ENCODE measurements at regions not wholly inside any gene's neighbourhood (a gene's known extent, or its start where the extent isn't known, plus 50 kb on each side); places are given as distances from the start of the nearest gene placed in this dataset.
"Not testable (repeated sequence)": the region's sequence is repeated elsewhere in the genome, so short reads cannot be mapped to it uniquely, and the experiment has no call there.

DNA sequence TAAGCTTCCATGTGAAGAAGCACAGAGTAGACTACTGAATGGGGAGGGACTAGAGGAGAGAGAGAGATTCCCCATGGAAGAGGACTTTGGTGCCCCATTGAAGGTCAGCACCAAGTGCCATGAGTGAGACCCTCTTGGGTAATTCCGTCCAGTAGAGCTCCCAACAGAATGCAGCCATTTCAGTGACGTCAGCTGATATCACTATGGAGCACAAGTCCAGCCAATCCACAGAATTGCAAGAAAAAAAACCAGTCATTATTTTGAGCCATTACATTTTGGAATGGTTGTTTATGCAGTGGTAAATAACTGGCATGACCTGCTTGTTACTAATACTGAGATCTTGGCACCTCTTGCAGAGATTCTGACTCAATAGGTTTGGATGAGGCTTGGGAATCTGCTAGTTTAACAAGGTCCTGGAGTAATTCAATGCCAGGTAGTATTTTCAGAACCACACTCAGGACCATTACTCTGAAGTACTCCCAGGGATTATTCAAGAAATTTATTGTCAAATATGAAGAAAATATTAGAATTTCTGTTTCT lies 52.6 kb upstream of the SP8 start:
- DNase-seq (ENCODE audit: low spot score), result no peak

DNA sequence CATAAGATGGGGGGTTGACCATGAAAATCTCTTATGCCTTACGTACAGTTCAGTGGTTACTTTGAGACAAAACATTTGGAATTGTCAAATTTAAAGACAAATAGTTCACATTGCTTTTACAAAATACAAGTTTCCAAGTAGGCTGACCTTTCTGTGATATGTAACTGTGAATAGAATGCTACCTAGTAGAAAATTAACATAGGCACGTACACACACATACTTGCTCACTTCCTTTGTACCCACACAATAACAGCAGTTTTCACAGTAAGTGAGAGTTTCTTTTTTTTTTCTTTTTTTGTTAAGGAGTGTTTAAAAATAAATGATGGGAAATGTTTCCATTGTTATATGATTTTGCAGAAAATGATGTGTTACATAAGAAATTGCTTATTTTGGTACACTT lies 53.3 kb upstream of the SP8 start:
- DNase-seq (ENCODE audit: low spot score), result no peak

GRCh38 chr7:20846791-20847190 lies 60.1 kb upstream of the SP8 start:
- DNase-seq (ENCODE audit: low spot score), result no peak

GRCh38 chr7:20858951-20859350 lies 72.3 kb upstream of the SP8 start:
- DNase-seq (ENCODE audit: low spot score), result no peak

- no peak for DNase-seq (ENCODE audit: low spot score)
These were observed 74.8 kb upstream of the SP8 start for GRCh38 chr7:20861468-20861867.

GRCh38 chr7:20862554-20862953 lies 75.9 kb upstream of the SP8 start:
- no peak for DNase-seq (ENCODE audit: low spot score)

- no peak for DNase-seq (ENCODE audit: low spot score)
These were observed 77.5 kb upstream of the SP8 start for GRCh38 chr7:20864221-20864620.

DNA sequence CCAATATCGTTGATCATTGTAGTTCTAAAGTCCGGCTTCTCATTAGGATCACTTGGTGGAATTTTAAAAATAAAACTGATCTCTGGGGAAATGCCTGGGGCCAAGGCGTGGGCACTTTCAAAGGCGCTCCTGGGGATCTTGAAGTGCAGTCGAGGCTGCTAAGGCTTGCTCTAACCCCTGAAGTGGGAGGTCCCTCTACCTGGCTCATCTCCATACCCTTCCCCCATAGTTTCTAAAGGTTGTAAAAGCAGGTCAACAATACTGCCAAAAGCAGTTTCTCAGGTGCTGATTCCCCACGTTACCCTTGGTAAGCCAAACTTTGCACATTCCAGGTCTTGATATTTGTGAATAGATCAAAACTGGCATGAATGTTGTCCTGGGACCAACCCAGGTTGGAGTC lies 79.0 kb upstream of the SP8 start:
- DNase-seq (ENCODE audit: low spot score), result no peak

DNA sequence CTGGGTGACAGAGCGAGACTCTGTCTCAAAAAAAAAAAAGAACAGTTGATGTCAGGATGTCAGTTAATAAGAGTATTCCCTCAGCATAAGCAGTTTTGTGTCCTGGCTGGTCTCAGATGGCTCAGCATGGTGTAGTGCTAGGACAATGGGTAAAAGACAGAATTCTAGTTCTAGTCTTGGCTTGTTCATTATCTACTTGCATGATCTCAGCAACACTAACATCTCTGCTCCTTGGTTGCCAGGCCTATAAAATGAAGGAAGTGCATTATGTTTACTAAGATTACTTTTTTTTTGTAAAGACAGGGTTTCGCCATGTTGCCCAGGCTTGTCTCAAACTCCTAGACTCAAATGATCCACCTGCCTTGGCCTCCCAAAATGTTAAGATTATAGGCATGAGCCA lies 84.3 kb upstream of the SP8 start:
- no peak for DNase-seq (ENCODE audit: low spot score)

DNA sequence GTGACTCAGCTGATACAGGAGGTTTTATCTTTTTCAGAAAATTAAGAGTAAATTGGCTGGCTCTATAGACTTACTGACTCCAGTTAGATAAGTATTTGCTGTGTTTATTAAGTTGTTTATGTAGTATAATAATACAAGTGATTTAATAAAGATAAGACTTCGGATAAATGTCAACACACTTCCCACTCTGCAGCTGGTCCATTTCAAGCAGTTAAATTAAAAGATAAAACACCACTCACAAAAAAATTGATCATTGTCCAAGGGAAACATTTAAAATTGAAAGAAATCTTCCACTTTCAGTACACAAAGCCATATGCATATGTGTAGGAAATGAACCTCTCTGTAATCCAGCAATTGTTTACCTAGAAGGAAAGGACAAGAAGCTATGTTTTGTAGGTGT lies 106.1 kb upstream of the SP8 start:
- DNase-seq (ENCODE audit: low spot score), result no peak

DNA sequence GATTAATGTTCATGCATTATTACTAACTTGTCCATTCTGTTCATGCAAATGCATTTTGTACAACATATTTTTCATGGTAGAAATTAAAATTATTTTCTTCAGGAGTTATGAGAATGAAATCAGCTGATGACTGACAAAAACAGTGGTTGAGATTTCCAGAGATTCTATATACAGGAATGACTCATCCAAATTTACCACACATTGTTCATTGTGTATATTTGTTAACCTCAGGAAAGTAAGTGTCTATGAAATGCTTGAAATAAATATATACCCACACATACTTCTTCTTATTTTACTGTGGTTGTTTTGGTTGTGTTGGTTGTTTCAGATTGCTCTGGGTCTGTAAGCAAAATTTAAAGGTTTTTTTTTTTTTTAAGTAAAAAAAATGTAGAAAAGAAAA lies 108.1 kb upstream of the SP8 start:
- no peak for DNase-seq (ENCODE audit: low spot score)

- no peak for DNase-seq (ENCODE audit: low spot score)
These were observed 108.9 kb upstream of the SP8 start for GRCh38 chr7:20895563-20895962.

GRCh38 chr7:20896996-20897395 lies 110.3 kb upstream of the SP8 start:
- DNase-seq (ENCODE audit: low spot score), result no peak

DNA sequence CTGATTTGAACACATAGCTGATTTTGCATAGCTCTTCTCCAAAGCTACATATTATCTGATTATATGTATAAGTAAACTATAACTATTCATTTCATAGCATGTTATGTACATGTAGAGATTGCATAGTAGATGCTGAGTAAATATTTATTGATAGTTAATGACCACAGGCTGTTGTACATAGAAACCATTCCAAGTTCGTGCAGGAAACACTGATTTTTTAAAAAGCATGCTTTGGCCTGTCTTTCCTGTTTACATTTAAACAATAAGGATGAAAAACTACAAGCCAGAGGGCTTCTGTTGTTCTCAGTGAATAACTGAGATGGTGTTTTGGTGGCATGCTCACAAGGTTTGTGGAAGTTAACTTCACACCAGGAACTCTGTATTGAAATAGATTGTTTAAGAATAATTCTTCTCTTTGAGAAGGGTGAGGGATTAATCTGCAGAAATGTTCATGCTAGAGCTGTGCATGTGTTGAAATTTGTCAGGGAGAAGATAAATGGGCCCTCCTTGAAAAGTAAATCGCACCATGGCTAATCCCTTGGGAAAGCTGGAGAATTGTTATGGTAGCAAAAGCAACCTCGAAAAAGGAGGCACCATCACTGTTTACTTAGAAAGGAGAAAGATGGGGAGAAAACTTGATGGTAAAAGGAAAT lies 120.2 kb upstream of the SP8 start:
- DNase-seq (ENCODE audit: low spot score), result no peak

GRCh38 chr7:20911081-20911480 lies 124.4 kb upstream of the SP8 start:
- DNase-seq (ENCODE audit: low spot score), result no peak

- DNase-seq (ENCODE audit: low spot score), result no peak
These were observed 127.2 kb upstream of the SP8 start for GRCh38 chr7:20913853-20914252.

GRCh38 chr7:20916311-20916710 lies 129.6 kb upstream of the SP8 start:
- DNase-seq (ENCODE audit: low spot score), result no peak

- no peak for DNase-seq (ENCODE audit: low spot score)
These were observed 130.9 kb upstream of the SP8 start for GRCh38 chr7:20917603-20918002.

GRCh38 chr7:20918156-20918555 lies 131.5 kb upstream of the SP8 start:
- DNase-seq (ENCODE audit: low spot score), result no peak

DNA sequence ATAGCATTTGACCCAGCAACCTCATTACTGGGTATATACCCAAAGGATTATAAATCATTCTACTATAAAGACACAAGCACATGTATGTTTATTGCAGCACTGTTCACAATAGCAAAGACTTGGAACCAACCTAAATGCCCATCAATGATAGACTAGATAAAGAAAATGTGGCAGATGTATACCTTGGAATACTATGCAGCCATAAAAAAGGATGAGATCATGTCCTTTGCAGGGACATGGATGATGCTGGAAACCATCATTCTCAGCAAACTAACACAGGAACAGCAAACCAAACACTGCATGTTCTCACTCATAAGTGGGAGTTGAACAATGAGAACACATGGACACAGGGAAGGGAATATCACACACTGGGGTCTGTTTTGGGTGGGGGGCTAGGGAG lies 140.5 kb upstream of the SP8 start:
- not testable (repeated sequence) for DNase-seq (ENCODE audit: low spot score)

DNA sequence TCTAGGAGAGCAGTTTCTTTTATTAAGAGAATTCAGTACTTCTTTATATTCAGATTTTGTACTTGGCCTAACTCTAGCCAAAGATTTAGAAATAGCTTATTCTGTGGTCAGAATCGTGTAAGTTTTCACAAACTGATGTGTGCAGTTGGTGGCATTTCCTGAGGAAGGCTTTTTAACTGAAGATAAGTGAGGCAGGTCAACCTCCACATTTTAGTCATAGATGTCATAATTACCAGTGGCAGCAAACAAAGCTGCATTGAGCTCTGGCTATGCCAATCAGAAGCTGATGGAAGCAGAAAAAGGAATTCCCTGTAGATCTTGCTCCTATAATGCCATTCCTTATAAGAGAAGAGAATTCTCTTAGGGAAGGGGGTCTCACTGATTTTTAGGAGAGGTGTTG lies 141.3 kb upstream of the SP8 start:
- no peak for DNase-seq (ENCODE audit: low spot score)

DNA sequence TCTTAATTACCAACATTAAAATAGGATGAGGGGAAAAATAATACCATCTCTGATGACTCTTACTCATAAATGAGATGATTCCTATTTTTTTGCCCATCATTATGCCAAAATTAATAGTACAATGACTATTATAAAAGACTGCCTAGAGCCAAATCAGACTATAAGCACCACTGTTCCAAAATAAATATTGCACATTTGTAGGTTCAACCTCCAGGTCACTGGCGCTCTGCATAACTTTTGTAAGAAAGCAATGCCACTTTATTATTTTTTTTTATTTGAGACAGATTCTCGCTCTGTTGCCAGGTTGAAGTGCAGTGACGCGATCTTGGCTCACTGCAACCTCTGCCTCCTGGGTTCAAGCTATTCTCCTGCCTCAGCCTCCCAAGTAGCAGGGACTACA lies 142.5 kb upstream of the SP8 start:
- no peak for DNase-seq (ENCODE audit: low spot score)

- DNase-seq (ENCODE audit: low spot score), result no peak
These were observed 145.1 kb upstream of the SP8 start for GRCh38 chr7:20931739-20932138.

GRCh38 chr7:20932785-20933527 lies 146.3 kb upstream of the SP8 start:
- no peak for DNase-seq (ENCODE audit: low spot score)

All from hematopoietic multipotent progenitor cell treated with erythropoietin and hydrocortisone succinate and interleukin-3 and kit ligand, for 17 days (in vitro differentiated cells).